GM21381 (cell line): ENCODE measurements at regions not wholly inside any gene's neighbourhood (a gene's known extent, or its start where the extent isn't known, plus 50 kb on each side); places are given as distances from the start of the nearest gene placed in this dataset.

ENCODE experiments used
- ATAC-seq: cut with Tn5 transposase; IDR thresholded peaks from one replicate; pipeline ENCODE4 v1.9.1; 2021; ENCODE audit warnings: mild to moderate bottlenecking, moderate library complexity; ENCODE audit not compliant: unreplicated experiment

DNA sequence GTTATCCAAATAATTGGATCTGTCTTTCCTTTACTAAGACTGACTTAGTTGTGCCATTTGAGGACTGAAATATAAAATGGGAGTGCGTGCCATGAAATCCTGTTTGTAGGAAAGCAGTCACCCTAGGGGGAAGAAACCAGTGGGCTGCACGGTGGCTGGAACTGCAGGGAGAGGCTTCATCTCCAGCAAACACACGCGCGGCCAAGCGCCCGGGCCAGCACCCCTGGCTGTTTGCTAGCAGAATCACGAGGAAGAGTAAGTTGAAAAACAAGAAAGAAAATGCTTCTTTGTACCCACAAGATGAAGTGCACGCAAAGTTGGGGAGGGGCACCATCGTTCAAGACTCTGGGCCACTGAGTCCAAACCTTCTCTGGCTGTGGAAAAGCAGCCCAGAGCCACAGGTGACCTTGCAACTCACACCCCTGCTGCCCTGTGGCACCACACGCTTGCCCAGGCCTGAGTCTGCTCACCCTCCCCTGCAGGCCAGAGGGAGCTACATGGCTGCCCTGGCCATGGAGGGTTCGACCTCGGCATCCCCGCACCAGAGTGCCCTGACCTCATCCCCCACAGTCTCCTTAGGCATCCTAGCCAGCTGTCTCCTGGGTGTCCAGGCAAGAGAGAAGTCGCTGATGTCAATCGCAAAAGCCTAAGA, 55.2 kb downstream of the IRX2 start:
- no peak for ATAC-seq

DNA sequence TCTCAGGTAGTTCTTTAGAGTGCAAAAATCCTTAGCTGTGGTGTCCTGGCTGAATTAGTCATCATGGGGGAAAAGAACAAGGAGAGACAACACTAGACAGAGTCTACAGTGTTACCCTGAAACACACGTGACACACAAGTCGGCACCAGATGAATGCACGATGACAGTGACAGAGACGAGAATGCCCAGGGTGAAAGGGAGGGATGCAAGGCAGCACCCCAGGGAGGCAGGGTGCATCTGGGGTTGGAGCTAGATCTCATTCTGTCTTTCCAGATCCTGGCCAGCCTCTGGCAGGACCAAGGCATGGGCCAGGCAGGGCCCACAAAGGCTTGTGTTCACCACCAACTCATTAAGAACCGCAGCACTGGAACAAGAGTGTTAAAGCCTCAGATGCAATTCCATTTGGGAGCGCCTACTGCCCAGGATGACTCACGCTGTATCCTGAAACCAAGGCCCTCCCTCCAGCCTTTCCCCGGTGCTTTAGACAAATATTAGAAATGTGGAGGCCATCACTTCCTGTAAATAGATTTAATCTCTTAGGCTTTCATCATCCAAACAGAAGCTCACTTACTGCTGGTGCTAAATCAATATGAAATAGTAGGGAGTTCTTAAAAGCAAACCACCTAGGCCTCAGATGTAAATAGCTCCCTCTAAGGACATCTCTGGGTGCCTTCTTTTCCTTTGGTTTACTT, 56.1 kb downstream of the IRX2 start:
- no peak for ATAC-seq

DNA sequence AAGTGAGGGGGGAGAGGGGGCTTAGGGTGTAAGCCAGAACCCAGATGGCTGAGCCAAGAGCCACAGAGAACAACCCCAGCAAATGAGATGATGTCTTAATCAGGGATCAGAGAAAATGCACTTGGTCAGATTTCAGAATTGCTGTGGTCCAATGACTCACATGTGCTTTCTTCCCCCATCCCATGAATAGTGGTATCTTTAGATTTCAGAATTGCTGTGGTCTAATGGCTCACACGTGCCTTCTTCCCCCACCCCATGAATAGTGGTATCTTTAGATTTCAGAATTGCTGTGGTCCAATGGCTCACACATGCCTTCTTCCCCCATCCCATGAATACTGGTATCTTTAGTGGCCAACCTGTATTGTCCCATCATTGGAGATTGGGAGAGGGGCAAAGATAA, 59.9 kb downstream of the IRX2 start:
- no peak for ATAC-seq

DNA sequence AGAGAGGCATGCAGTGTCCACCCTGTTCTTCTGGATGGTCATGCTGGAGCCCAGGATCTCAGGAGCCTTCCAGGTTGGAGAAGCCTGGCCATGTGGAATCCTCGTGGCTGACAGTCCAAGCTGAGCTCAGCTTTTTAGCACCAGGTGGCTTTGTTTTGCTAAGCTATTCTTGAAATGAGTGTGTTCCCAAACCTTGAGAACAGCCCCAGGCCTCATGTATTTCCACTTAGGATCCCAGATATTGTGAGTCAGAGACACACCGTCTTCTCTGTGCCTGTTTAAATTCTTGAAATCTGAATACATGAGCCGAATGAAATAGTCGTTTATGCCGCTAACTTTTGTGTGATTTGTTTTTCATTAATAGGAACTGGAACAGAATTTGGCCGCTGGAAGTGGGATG, 61.2 kb downstream of the IRX2 start:
- ATAC-seq: no peak

DNA sequence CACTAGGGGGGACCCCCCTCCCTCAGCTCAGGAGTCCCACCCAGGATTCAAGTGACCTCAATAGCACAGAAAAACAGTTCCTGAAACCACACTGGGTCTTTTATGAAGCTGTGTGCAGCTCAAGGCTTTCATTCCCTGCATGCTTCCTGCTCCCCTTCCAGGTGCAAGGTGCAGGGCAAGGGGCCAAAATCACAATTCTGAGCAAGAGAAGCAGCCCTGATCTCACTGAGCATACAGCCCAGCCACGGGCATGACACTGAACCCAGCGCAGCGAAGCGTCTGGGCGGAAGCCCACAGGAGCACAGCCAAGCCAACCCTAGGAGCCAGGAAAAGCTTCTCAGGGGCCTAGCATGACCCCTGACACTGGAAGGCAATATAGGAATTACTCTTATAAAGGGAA, 62.9 kb downstream of the IRX2 start:
- no peak for ATAC-seq

DNA sequence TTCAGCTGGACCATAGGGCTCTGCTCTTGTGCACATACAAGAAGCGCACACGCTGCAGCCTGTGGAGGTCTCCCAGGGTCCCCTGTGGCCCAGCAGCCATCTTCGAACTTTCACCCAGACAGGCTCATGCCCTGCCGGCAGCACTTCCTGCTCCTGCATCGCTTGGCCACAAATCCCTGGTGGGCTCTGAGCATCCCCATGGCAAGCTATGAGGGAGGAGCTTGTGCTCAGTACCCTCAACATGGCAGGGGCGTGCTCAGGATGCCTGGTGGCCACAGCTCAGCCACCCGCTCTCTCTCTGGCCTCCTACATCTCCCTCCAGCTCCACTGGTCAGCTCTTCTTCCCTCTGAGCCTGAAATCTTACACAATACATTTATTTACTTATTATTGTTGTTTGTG, 63.7 kb downstream of the IRX2 start:
- no peak for ATAC-seq

DNA sequence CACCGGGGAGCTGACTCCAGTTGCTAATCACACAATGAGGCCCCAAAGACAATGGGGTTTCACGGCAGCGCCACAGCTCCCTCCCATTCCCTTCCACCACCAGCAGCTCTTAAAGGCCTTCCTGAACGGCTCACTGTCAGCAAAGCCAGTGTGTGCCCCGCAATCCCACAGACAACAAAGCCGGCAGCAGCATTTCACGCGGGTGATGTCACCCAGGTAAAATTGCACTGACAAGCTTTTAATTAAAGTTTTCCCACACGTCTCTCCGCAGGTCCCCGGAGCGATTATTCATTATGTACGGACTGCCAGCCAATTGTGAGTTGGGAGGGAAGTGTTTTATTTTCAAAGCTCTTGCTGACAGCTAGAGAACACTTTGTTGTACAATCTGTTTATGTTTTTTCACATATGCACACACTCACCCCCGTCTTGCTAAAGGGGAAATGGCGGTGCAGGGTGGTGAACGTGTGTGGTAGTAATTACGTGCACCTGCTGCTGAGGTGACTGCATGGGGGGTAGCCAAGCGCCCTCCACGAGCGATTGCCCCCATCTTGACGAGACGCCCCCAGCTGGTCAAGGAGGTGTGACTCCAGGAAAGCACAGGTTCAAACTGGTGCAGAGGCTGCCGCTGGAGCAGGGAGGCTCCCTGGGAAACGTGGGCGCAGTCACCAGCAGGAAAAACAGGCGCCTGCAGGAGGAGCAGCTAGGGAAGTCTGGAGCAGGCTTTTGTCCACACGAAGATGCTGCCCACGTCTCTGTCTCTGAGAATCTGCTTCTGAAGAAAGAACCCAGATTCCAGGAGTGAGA, 65.0 kb downstream of the IRX2 start:
- ATAC-seq: no peak

DNA sequence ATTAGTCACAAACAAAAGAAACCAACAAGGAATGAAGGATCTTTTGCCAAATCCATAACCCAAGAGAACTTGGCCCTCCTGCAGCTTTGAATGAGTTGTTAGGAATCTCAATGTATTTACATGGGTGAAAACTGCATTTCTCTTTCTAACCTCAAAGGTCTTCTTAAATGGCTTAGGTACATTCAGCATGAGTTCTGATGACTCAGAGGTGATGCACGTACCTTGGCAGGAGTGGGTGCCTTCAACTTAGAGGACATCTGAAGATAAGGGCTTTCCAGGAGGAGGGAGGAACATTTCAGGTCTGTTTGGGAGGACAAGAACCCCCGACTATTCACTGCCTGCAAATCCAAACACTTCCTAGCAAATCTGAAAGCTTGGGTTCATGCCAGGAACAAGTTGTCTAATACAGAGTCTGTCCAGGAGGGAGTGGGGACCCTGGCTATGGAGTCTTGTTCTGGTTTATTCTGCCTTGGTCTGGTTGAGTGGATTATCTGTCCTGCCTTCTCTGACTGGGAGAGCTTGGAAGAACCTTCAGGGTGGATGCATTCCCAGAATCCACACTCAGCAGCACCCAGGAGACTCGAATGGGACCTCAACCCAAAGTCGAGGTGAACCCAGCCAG, 65.7 kb downstream of the IRX2 start:
- ATAC-seq: no peak

DNA sequence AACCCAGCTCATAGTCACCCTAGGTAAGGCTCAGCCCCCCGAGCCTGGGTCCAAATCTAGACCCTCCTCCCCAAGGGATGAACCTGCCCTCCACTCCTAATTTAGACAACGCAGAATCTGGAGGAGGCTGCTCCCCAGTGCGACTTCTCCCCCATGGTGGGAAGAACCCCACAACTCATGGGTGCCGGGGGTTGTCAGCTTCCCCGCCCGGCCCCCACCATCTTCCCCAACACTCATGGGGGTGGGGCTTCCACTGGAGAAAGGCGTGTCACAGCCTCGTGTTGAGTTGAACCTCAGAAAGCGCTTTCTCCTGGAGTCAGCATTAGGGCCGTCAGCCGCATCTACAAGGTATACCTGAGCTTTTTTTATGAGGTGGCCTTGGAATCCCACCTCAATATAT, 66.9 kb downstream of the IRX2 start:
- no peak for ATAC-seq

DNA sequence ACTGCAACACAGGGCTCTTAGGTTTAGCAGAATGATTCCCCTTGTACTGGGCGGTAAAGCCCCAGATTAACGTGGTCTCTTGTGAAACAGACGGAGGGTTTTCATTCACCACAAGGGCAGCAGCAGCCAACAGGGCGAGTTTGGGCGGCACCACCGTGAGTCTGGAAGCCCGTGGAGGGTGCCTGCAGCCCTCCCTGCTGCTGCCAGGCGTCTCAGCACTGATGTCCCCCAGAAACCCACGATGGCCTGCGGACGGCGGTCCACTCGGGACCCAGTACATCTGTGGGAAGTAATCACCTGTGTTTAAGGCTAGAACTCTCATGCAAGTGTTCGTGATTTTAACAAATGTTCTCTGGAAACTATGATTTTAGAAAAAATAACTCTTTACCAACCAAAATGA, 67.8 kb downstream of the IRX2 start:
- ATAC-seq: no peak

DNA sequence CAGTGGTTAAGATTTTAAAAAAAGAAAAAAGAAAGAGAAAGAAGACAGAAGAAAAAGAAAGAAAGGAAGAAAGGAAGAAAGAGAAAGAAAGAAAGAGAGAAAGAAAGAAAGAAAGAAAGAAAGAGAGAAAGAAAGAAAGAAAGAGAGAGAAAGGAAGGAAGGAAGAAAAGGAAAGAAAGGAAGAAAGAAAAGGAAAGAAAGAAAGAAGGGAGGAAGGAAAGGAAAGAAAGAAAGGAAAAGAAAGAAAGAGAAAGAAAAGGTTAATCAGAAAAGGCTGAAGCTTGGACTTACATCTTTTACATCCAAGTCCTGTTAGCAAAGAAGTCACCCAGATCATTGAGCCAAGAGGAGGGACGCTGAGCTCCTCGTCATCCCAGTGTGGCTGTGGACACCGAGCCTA, 70.0 kb downstream of the IRX2 start:
- no peak for ATAC-seq

DNA sequence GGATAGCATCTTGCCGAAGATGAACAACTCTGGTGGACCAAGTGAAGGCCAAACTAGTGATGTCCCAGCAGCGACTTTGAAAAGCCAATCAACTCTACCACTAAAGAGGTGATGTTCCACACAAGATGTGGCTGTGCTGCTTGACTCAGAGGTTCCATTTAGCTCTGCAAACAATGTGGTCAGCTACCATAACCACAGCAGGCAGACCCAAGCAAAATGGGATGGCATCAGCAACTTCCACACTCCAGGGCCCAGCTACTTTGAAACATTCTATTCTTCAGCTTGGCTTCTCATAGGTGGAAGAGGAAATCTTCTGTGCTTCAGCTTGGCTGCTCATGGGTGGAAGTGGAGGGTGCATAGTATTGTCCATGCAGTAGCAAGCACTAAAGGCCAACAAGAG, 70.5 kb downstream of the IRX2 start:
- ATAC-seq: no peak

DNA sequence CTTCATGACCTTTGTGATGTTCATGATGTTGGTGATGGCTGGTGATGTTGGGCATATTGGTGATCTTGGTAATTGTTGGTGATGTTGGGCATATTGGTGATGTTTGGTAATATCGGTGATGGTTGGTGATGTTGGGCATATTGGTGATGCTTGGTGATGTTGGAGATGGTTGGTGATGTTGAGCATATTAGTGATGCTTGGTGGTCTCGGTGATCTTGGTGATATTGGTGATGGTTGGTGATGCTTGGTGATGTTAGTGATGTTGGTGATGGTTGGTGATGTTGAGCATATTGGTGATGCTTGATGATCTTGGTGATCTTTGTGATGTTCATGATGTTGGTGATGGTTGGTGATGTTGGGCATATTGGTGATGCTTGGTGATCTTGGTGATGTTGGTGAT, 73.8 kb downstream of the IRX2 start:
- no peak for ATAC-seq

DNA sequence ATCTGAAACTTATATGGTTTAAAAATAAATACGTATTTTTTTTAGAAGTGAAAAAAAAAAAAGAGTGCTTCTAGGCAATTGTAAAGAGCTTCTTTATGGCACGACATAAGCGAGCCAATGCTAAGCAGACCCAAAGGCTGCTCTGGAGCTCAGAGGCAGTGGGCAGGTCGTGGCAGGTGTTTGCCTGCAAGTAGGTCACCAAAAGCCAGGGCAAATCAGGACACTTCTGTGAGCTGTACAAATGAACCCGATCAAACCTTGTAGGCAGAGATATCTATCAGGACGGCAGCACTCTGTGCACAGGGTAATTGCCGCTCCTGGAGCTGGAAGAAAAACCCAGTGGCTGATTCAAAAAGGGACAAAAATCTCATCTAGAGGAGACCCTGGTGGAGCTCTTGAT, 75.9 kb downstream of the IRX2 start:
- no peak for ATAC-seq

DNA sequence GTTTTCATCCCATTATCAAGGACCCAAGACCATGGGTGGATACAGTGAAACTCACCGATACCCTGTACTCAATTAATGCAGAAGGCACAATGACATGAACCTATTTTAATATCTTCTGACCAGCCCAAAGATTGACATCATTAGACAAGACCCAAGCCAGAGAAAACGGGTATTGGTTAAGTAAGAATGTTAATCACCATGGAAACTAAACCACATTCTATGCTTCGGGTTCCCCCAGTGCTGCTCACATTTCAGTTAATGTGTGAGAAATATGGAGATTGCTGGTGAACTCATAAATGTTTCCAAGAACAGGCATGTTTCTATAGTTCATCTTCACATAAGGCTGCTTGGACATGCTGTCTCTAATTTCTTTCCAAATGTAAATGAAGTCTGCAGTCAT, 77.0 kb downstream of the IRX2 start:
- ATAC-seq: no peak

DNA sequence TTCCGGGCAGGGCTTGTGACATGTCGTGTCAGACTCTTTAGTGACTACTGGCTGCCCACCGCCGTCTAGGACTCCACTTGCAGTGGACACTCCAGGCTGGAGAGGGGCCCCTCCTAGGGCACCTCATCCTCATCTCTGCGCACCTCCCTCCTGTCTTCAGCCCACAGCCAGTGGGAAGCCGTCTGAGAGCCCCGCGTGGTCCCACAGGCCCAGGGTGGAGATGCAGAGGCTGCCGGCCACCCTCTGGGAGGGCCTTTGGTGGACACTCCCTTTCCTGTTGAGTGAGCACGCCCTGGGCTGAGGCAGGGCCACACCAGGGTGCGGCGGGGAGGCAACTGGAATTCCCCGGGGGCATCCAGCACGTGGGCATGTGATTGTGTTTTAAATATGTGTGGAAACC, 80.5 kb downstream of the IRX2 start:
- ATAC-seq: no peak

DNA sequence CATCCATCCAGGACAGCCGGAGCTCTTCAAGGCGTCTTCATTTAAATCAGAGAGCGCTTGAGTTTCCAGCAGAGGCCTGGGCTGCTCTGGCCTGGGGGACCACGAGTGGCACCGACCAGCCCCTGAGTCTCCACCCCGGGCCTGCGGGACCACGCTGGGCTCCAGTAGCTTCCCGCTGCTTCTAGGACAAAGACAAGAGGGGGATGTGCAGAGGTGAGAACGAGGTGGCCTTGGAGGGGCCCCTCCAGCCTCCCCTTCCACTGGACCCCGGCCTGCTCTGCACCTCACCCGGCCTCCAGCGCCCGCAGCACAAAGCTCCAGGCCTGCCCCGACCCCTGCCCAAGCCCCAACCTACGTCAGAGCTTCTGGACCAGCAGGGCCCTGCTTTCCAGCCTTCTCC, 81.6 kb downstream of the IRX2 start:
- no peak for ATAC-seq

DNA sequence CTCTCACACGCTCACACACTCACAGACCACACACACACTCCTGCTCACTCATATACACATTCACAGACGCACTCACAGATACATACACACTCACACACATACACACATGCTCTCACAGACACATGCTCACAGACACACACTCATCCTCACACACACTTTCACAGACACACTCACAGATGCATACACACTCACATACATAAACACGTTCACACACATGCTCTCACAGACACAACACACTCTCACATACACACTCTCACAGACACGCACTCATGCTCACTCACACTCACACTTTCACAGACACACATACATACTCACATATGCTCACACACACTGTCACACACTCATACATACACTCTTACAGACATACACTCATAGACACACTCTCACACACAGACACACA, 82.2 kb downstream of the IRX2 start:
- no peak for ATAC-seq

DNA sequence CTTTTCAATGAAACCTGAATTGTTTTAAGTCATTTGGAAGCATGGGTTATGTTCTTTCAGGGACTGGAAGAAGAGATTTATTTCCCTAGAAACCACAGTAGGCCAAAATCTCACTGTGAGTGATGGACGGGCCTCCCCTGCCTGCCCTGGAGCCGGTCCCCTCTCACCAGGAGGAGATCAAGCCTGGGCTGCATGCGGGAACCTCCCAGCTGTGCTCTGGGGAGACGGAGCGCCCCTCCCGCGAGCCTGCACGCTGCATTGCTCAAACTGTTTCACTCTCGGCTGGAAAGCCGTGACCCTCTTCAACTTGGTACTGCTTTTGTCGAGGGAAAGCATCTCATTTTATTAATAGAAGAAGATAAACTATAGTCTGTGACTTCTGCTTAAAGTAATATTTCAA, 85.4 kb downstream of the IRX2 start:
- no peak for ATAC-seq

DNA sequence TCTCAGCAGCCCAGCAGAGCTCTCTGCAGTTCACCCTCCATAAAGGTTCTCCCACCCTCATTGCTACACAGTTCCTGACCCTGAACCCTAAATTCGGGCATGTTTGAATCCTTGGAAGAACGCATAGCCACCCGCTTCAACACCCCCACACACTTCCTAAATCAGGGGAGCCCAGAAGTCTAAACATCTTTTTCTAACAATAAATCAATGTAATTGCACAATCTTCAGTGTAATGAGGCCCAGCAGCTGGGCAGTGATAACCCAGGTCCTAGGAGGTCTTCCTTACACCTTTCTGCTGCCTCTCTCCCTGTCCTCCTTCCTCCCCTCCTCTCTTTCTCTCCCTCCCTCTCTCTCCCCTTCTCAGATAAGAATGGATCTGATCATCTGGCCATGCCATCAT, 88.0 kb downstream of the IRX2 start:
- no peak for ATAC-seq

DNA sequence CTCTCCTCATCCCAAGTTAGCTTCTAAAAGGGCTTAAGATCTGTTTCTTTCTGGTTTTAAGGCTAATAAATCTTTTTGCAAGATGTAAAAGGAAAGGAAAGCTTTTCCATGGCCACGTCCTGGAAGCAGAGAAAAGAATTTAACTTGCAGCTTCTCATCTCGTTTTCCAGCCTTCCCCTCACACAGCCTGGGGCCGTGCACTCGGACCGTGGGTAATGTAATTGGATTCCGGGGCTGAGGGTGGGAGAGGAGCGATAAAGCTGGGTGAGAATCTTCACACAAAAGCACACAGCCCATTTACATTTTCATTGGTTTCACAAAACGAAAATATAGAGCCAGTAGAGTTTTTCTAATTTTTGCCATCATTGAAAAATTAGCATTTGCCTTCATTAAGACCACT, 91.2 kb downstream of the IRX2 start:
- ATAC-seq: no peak
